Neural cell (in vitro differentiated cells): ENCODE measurements at regions not wholly inside any gene's neighbourhood (a gene's known extent, or its start where the extent isn't known, plus 50 kb on each side); places are given as distances from the start of the nearest gene placed in this dataset.

Source experiments
- CTCF ChIP-seq: fragments of 450-650 bp; IDR thresholded peaks from 2 replicates; pipeline ENCODE4 v1.5.1; 2014; ENCODE audit warnings: antibody characterized with exemption, mild to moderate bottlenecking, moderate library complexity; ENCODE audit not compliant: poor library complexity, severe bottlenecking
- EP300 ChIP-seq: fragments of 450-650 bp; conservative IDR thresholded peaks from 2 replicates; pipeline ENCODE4 v1.6.1; 2014; ENCODE audit warnings: antibody characterized with exemption, mild to moderate bottlenecking, moderate library complexity; ENCODE audit not compliant: poor library complexity, severe bottlenecking
- EZH2 ChIP-seq: fragments of 200-600, 300-800 bp; shearing (Covaris generic), sonication (generic); IDR thresholded peaks from 2 replicates; pipeline ENCODE4 v1.6.1; 2014; ENCODE audit warnings: antibody characterized with exemption, low read length, borderline replicate concordance, mild to moderate bottlenecking; ENCODE audit not compliant: insufficient read depth, poor library complexity, severe bottlenecking
- POLR2AphosphoS5 ChIP-seq: IDR thresholded peaks from 2 replicates; pipeline ENCODE4 v1.6.1; 2012
- RAD21 ChIP-seq: fragments of 450-650 bp; conservative IDR thresholded peaks from 2 replicates; pipeline ENCODE4 v1.6.1; 2014; ENCODE audit warnings: antibody characterized with exemption, mild to moderate bottlenecking, moderate library complexity
- REST ChIP-seq: IDR thresholded peaks from 2 replicates; pipeline ENCODE4 v1.6.1; 2012; ENCODE audit warnings: borderline replicate concordance
- TAF1 ChIP-seq: IDR thresholded peaks from 2 replicates; pipeline ENCODE4 v1.6.1; 2012; ENCODE audit warnings: low read depth

GRCh38 chr10:9688711-9689110 is 1329.0 kb upstream of the CELF2 start:
- TF ChIP-seq CTCF (no peak), TAF1 (no peak), EZH2 (no peak), REST (no peak), RAD21 (no peak), EP300 (no peak), POLR2AphosphoS5 (no peak)
